GM21381 (cell line): ENCODE measurements at regions not wholly inside any gene's neighbourhood (a gene's known extent, or its start where the extent isn't known, plus 50 kb on each side); places are given as distances from the start of the nearest gene placed in this dataset.

Experiments used
- ATAC-seq: cut with Tn5 transposase; IDR thresholded peaks from one replicate; pipeline ENCODE4 v1.9.1; 2021; ENCODE audit warnings: mild to moderate bottlenecking, moderate library complexity; ENCODE audit not compliant: unreplicated experiment

- no peak for ATAC-seq
Observed at GRCh38 chr2:216915557-216916150, 55.8 kb upstream of the TNP1 start.

DNA sequence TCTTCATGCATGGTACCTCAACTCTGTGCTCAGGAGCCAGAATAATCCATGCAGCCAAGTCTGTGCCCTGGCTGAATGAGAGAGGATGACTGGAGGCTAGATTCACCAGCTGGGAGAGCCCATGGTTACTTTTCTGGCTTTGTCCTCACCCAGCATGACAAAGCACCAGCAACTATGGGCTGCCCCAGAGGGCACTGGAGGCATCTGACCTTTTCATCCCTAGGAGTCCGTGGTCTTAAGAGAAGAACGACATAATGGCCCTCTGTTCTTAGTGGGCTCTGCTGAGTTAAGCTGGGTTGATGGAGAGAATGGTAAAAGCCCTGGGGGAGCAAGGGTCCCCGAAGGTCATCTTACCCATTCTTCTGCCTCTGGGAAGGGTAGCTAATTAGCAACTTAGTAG lies 54.6 kb upstream of the TNP1 start:
- no peak for ATAC-seq

DNA sequence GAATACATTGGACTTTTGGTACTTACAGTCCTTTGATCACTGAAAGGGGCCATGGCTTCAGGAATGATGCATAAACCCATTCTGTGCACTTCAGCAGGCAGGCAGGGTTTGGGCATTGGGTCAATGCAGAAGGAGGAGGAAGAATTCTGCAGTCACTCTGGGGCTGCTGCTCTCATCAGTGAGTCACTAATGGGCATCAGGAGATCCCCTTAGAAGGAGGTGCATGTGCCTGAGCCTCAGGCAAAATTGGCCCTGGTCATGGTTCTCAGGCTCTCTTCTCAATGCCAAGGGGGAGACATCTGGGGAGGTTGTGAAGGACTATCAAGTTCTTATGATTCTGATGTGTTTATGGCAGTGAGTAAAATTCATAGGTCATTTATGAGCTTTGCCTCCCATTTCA lies 52.0 kb upstream of the TNP1 start:
- ATAC-seq, result no peak

GRCh38 chr2:216911008-216911407 lies 51.1 kb upstream of the TNP1 start:
- ATAC-seq, result no peak

- ATAC-seq, result no peak
Observed at GRCh38 chr2:216909541-216910210, 49.8 kb upstream of the TNP1 start.
